Natural killer cell (primary cell): ENCODE measurements at regions not wholly inside any gene's neighbourhood (a gene's known extent, or its start where the extent isn't known, plus 50 kb on each side); places are given as distances from the start of the nearest gene placed in this dataset.
"Not testable (repeated sequence)": the region's sequence is repeated elsewhere in the genome, so short reads cannot be mapped to it uniquely, and the experiment has no call there.

Experiments used
- ATAC-seq, 3 donors: fragments of 150-1000 bp in 2 of 3; fragments of 200-7000 bp in 1 of 3; cut with Tn5 transposase; 1 replicate in 1 of 3; 2 replicates in 2 of 3; pipeline ENCODE4 v1.10.0; 2021; ENCODE audit warnings: mild to moderate bottlenecking in 2 of 3, moderate library complexity in 2 of 3
- DNase-seq, 2 donors: peaks; one replicate each; pipeline versions ENCODE4 v3.0.0 to v3.0.0-alpha.2; 2013 to 2021; ENCODE audit warnings: mixed read lengths in 1 of 2
- H3K27ac ChIP-seq: one replicate; pipeline ENCODE4 v1.5.1; 2013; ENCODE audit warnings: mild to moderate bottlenecking, low read length
- H3K27me3 ChIP-seq: one replicate; pipeline ENCODE4 v1.6.1; 2013; ENCODE audit warnings: low read length; ENCODE audit not compliant: control insufficient read depth, insufficient read depth
- H3K36me3 ChIP-seq: one replicate; pipeline ENCODE4 v1.6.1; 2013; ENCODE audit warnings: low read length; ENCODE audit not compliant: control insufficient read depth, insufficient read depth
- H3K4me1 ChIP-seq: one replicate; pipeline ENCODE4 v1.6.1; 2013; ENCODE audit warnings: low read length; ENCODE audit not compliant: control insufficient read depth, insufficient read depth
- H3K4me3 ChIP-seq: one replicate; pipeline ENCODE4 v1.5.1; 2013; ENCODE audit warnings: low read length
- H3K9me3 ChIP-seq: one replicate; pipeline ENCODE4 v1.6.1; 2013; ENCODE audit warnings: low read length; ENCODE audit not compliant: control insufficient read depth, insufficient read depth
- H3K27ac Mint-ChIP-seq, 2 donors: one replicate each; pipeline ENCODE4 v1.8.0; 2022; ENCODE audit warnings: mild to moderate bottlenecking in 2 of 2, mixed read lengths in 2 of 2, moderate library complexity in 1 of 2
- H3K27me3 Mint-ChIP-seq, 2 donors: one replicate each; pipeline ENCODE4 v1.8.0; 2022; ENCODE audit warnings: low read depth in 2 of 2, mixed read lengths in 2 of 2
- H3K36me3 Mint-ChIP-seq: one replicate; pipeline ENCODE4 v1.8.0; 2022; ENCODE audit warnings: mixed read lengths
- H3K4me1 Mint-ChIP-seq, 2 donors: one replicate each; pipeline ENCODE4 v1.8.0; 2022; ENCODE audit warnings: mixed read lengths in 2 of 2
- H3K4me3 Mint-ChIP-seq: one replicate; pipeline ENCODE4 v1.8.0; 2022; ENCODE audit warnings: mild to moderate bottlenecking, moderate library complexity, mixed read lengths
- H3K9me3 Mint-ChIP-seq, 2 donors: one replicate each; pipeline ENCODE4 v1.8.0; 2022; ENCODE audit warnings: mixed read lengths in 2 of 2
- CTCF ChIP-seq: fragments of 200-600 bp; IDR thresholded peaks from one replicate; pipeline ENCODE4 v1.8.0; 2022; ENCODE audit warnings: antibody characterized with exemption
- WGBS: methylation state at CpG from one replicate; pipeline ENCODE4 v1.1.7; 2013; ENCODE audit warnings: missing lambda C conversion rate; ENCODE audit not compliant: insufficient coverage; 5-methylcytosine and 5-hydroxymethylcytosine counted together
- intact Hi-C: fragments of 100-400 bp; cut with micrococcal nuclease; formaldehyde crosslinking; loops from one replicate; pipeline ENCODE4 v1.14.2; 2022

- Mint-ChIP-seq H3K27me3 (no peaks in the 10 kb centered on the region), H3K4me1 (no peaks in the 10 kb centered on the region), H3K9me3 (peaks cover 3 to 6% of the 10 kb centered on the region in 2 donors), H3K4me3 (no peak overlapping the region), H3K36me3 (no peaks in the 10 kb centered on the region), H3K27ac (no peak overlapping the region)
- H3K36me3 ChIP-seq = no peaks in the 10 kb centered on the region
- TF ChIP-seq CTCF = no peak
- peaks cover 5% of the 10 kb centered on the region for H3K4me1 ChIP-seq
- intact Hi-C loops = no loop called here
- 13% methylated on average over 3 of the region's 3 CpGs for WGBS
- no peak for DNase-seq
- H3K27ac ChIP-seq = no peak overlapping the region
- no peak for ATAC-seq
- H3K27me3 ChIP-seq = no peaks in the 10 kb centered on the region
- no peaks in the 10 kb centered on the region for H3K9me3 ChIP-seq
- no peak overlapping the region for H3K4me3 ChIP-seq
These were observed 1596.8 kb upstream of the SLC39A10 start for GRCh38 chr2:194060269-194060668.

GRCh38 chr2:194054313-194054712 lies 1602.7 kb upstream of the SLC39A10 start:
- no peak overlapping the region for H3K4me3 Mint-ChIP-seq
- Histone ChIP-seq H3K36me3 (no peaks in the 10 kb centered on the region), H3K27ac (no peak overlapping the region), H3K4me1 (no peaks in the 10 kb centered on the region), H3K27me3 (no peaks in the 10 kb centered on the region), H3K9me3 (no peaks in the 10 kb centered on the region), H3K4me3 (no peak overlapping the region)
- H3K36me3 Mint-ChIP-seq = no peaks in the 10 kb centered on the region
- no peak overlapping the region for H3K27ac Mint-ChIP-seq
- DNase-seq (no peak), ATAC-seq (no peak)
- peaks cover 4 to 8% of the 10 kb centered on the region in 2 donors for H3K9me3 Mint-ChIP-seq
- H3K4me1 Mint-ChIP-seq = no peaks in the 10 kb centered on the region
- TF ChIP-seq CTCF = no peak
- no peaks in the 10 kb centered on the region for H3K27me3 Mint-ChIP-seq
- intact Hi-C loops = no loop called here

DNA sequence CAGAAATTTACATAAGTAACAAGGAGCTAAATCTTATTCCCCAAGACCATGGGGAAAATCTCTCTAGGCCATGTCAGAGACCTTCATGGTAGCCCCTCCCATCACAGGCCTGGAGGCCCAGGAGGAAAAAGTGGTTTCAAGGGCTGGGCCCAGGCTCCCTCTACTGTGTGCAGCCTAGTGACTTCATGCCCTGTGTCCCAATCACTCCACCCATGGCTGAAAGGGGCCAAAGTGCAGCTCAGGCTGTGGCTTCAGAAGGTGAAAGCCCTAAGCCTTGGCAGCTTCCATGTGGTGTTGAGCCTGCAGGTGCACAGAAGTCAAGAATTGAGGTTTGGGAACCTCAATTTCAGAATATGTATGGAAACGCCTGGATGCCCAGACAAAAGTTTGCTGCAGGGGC lies 1612.7 kb upstream of the SLC39A10 start:
- intact Hi-C loops = no loop called here
- peaks cover 2 to 14% of the 10 kb centered on the region in 2 donors for H3K9me3 Mint-ChIP-seq

GRCh38 chr2:194021130-194021529 lies 1635.9 kb upstream of the SLC39A10 start:
- H3K9me3 ChIP-seq, H3K27ac Mint-ChIP-seq, H3K4me1 Mint-ChIP-seq, ATAC-seq, H3K4me3 ChIP-seq, H3K27me3 ChIP-seq, intact Hi-C loops, H3K27ac ChIP-seq, H3K27me3 Mint-ChIP-seq, H3K4me3 Mint-ChIP-seq, H3K4me1 ChIP-seq, DNase-seq, H3K36me3 ChIP-seq, H3K36me3 Mint-ChIP-seq: not testable (repeated sequence)
- 82% methylated on average over 5 of the region's 5 CpGs for WGBS
- peaks cover 6 to 10% of the 10 kb centered on the region in 2 donors for H3K9me3 Mint-ChIP-seq

More for the DNA sequence above, 1612.7 kb upstream of the SLC39A10 start:
- no peaks in the 10 kb centered on the region for H3K27me3 ChIP-seq
- no peak overlapping the region for H3K27ac Mint-ChIP-seq
- no peak overlapping the region for H3K4me3 Mint-ChIP-seq
- no peaks in the 10 kb centered on the region for H3K36me3 Mint-ChIP-seq
- H3K4me3 ChIP-seq = no peak overlapping the region
- no peaks in the 10 kb centered on the region for H3K4me1 ChIP-seq
- no peaks in the 10 kb centered on the region for H3K4me1 Mint-ChIP-seq
- H3K9me3 ChIP-seq = no peaks in the 10 kb centered on the region
- DNase-seq = no peak
- H3K27me3 Mint-ChIP-seq = no peaks in the 10 kb centered on the region
- H3K27ac ChIP-seq = no peak overlapping the region
- ATAC-seq = no peak
- 69% methylated on average over 1 of the region's 1 CpG for WGBS
- H3K36me3 ChIP-seq = no peaks in the 10 kb centered on the region
- no peak for TF ChIP-seq CTCF
